Peyer's patch (tissue), 4 donors: ENCODE measurements at regions not wholly inside any gene's neighbourhood (a gene's known extent, or its start where the extent isn't known, plus 50 kb on each side); places are given as distances from the start of the nearest gene placed in this dataset.

Experiments used
- POLR2A ChIP-seq, 2 donors: fragments of 450-650 bp; IDR thresholded peaks; one replicate each; pipeline ENCODE4 v1.5.1; 2017; ENCODE audit warnings: antibody characterized with exemption in 2 of 2, mild to moderate bottlenecking in 2 of 2, moderate library complexity in 2 of 2
- TF ChIP-seq, protein P1 (sequence below), 6 experiments: fragments of 450-650 bp in 4 of 6; fragments of 200-600 bp in 2 of 6; sonication (generic) in 1 of 6; IDR thresholded peaks; one replicate each; pipeline ENCODE4 v1.5.1; 2017 to 2019; ENCODE audit warnings: antibody characterized with exemption in 6 of 6, mild to moderate bottlenecking in 3 of 6, moderate library complexity in 1 of 6

- TF ChIP-seq POLR2A (IDR thresholded peaks at IDR 0.05): no peak
- TF ChIP-seq, protein P1, sequence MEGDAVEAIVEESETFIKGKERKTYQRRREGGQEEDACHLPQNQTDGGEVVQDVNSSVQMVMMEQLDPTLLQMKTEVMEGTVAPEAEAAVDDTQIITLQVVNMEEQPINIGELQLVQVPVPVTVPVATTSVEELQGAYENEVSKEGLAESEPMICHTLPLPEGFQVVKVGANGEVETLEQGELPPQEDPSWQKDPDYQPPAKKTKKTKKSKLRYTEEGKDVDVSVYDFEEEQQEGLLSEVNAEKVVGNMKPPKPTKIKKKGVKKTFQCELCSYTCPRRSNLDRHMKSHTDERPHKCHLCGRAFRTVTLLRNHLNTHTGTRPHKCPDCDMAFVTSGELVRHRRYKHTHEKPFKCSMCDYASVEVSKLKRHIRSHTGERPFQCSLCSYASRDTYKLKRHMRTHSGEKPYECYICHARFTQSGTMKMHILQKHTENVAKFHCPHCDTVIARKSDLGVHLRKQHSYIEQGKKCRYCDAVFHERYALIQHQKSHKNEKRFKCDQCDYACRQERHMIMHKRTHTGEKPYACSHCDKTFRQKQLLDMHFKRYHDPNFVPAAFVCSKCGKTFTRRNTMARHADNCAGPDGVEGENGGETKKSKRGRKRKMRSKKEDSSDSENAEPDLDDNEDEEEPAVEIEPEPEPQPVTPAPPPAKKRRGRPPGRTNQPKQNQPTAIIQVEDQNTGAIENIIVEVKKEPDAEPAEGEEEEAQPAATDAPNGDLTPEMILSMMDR (IDR thresholded peaks at IDR 0.05): no peak
Measured at GRCh38 chr10:84613336-84614021, 285.1 kb downstream of the CCSER2 start.
